ENCODE measurements at regions not wholly inside any gene's neighbourhood (a gene's known extent, or its start where the extent isn't known, plus 50 kb on each side); places are given as distances from the start of the nearest gene placed in this dataset.
"Not testable (repeated sequence)": the region's sequence is repeated elsewhere in the genome, so short reads cannot be mapped to it uniquely, and the experiment has no call there.

DNA sequence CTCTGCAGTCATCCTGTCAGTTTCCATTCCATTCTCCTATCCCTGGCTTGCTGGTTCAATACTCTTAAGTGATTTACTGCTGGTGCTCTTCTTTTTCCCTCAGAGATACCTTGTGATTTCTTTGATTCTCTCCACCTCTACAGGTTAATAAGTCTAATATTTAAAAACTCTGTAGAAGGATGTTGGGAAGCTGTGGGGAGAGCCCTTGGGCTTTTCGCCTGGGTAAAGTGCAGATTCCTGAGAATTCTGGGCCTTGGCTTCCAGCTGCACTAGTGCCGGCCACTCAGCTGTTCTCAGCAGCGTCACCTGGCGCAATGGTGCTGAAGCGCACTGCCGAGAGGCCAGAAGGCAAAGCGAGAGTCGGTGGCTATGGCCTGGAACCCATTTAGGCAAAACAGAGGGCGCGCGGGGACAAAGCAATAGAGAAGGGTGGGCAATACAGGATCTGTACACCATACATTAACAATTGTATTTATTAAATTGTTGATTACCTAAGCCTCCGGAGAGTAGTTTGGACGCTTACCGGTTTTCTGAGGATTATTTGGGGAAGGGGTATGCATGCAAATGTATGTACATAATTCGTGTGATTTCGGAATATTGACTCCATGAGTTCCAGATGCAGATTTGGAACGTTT is 130.3 kb downstream of the PPIAL4A start:
- H3K27ac ChIP-seq (ENCODE audit: low read depth, low read length, poor library complexity, severe bottlenecking); H3K9me3 ChIP-seq (ENCODE audit: low read length); H4K20me1 ChIP-seq (ENCODE audit: insufficient read depth, low read length); H3K79me2 ChIP-seq (ENCODE audit: insufficient read depth, low read length); H2AFZ ChIP-seq (ENCODE audit: low read length); H3K4me2 ChIP-seq (ENCODE audit: low read length); H3K9ac ChIP-seq (ENCODE audit: low read length); H3K27me3 ChIP-seq (ENCODE audit: insufficient read depth, low read length); H3F3A ChIP-seq (ENCODE audit: insufficient read depth, low read length); H3K9me2 ChIP-seq (ENCODE audit: low read depth, low read length); H3K36me3 ChIP-seq (ENCODE audit: insufficient read depth, low read length); H3K4me1 ChIP-seq (ENCODE audit: insufficient read depth, low read length, severe bottlenecking): not testable (repeated sequence)
- H3K4me3 ChIP-seq (ENCODE audit: low read depth, low read length, poor library complexity, severe bottlenecking) = peak overlapping the region; percentile 45
- peak; percentile 25 for TF ChIP-seq CTCF (IDR thresholded peaks at IDR 0.05; ENCODE audit: low read length)

DNA sequence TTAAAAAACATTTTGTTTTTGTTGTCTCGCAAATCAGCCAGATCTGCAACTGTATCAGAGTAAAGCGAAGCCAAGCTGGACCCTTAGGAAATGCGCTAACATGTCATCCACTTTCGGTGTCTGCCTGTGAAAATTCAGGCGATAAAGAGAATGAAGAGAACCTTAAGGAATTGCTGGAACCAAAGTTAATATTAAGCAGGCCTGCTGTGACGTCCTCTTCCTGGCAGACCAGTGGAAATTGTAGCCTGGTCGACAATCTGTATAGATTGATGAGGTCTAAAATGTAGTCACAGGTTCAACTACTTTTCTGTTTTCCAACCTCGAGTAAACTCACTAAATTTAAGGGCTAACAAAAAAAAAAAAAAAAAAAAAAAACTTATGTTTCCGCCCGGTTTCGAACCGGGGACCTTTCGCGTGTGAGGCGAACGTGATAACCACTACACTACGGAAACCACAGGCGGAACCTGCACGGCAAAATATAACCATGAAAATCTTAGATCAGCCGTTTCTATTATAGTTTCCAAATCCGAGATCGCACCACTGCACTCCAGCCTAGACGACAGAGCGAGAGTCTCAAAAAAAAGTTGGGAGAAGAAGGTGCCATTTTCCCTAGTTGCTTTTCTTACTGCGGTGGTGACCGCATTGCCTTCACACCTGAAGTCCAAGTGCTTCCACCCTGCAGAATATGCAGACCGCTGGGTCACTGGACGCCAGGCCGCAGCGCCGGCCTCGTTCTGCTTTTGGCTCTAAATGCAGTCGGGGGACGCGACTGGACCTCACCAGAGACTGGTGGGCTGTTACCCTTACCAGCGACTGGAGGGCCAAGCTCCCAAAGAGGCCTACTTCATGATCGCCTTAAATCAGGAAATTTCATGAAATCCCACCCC is 131.0 kb downstream of the PPIAL4A start:
- H2AFZ ChIP-seq (ENCODE audit: low read length); H4K20me1 ChIP-seq (ENCODE audit: insufficient read depth, low read length); H3K27me3 ChIP-seq (ENCODE audit: insufficient read depth, low read length); H3K36me3 ChIP-seq (ENCODE audit: insufficient read depth, low read length); H3K79me2 ChIP-seq (ENCODE audit: insufficient read depth, low read length); H3F3A ChIP-seq (ENCODE audit: insufficient read depth, low read length); H3K27ac ChIP-seq (ENCODE audit: low read depth, low read length, poor library complexity, severe bottlenecking); H3K9me2 ChIP-seq (ENCODE audit: low read depth, low read length); H3K9me3 ChIP-seq (ENCODE audit: low read length); H3K9ac ChIP-seq (ENCODE audit: low read length); H3K4me1 ChIP-seq (ENCODE audit: insufficient read depth, low read length, severe bottlenecking): not testable (repeated sequence)
- Histone ChIP-seq H3K4me2 (ENCODE audit: low read length) (peak overlapping the region; percentile 63), H3K4me3 (ENCODE audit: low read depth, low read length, poor library complexity, severe bottlenecking) (peak overlapping the region; percentile 60)

GRCh38 chr1:121021716-121022115 is 132.1 kb downstream of the PPIAL4A start:
- peak overlapping the region; percentile 60 for H3K4me3 ChIP-seq (ENCODE audit: low read depth, low read length, poor library complexity, severe bottlenecking)
- not testable (repeated sequence) for H3K9me3 ChIP-seq (ENCODE audit: low read length); H3K36me3 ChIP-seq (ENCODE audit: insufficient read depth, low read length)

GRCh38 chr1:121032878-121033494 is 143.4 kb downstream of the PPIAL4A start:
- H3K4me2 ChIP-seq (ENCODE audit: low read length); H3K36me3 ChIP-seq (ENCODE audit: insufficient read depth, low read length); H2AFZ ChIP-seq (ENCODE audit: low read length); H3K27ac ChIP-seq (ENCODE audit: low read depth, low read length, poor library complexity, severe bottlenecking); H3K9ac ChIP-seq (ENCODE audit: low read length); H3K27me3 ChIP-seq (ENCODE audit: insufficient read depth, low read length); H3K4me3 ChIP-seq (ENCODE audit: low read depth, low read length, poor library complexity, severe bottlenecking); H3F3A ChIP-seq (ENCODE audit: insufficient read depth, low read length); H3K9me2 ChIP-seq (ENCODE audit: low read depth, low read length); H4K20me1 ChIP-seq (ENCODE audit: insufficient read depth, low read length); H3K4me1 ChIP-seq (ENCODE audit: insufficient read depth, low read length, severe bottlenecking); H3K79me2 ChIP-seq (ENCODE audit: insufficient read depth, low read length); H3K9me3 ChIP-seq (ENCODE audit: low read length): not testable (repeated sequence)

More at GRCh38 chr1:121021716-121022115, 132.1 kb downstream of the PPIAL4A start:
- not testable (repeated sequence) for H3K79me2 ChIP-seq (ENCODE audit: insufficient read depth, low read length); H3F3A ChIP-seq (ENCODE audit: insufficient read depth, low read length); H3K27me3 ChIP-seq (ENCODE audit: insufficient read depth, low read length); H3K27ac ChIP-seq (ENCODE audit: low read depth, low read length, poor library complexity, severe bottlenecking); H4K20me1 ChIP-seq (ENCODE audit: insufficient read depth, low read length); H3K9ac ChIP-seq (ENCODE audit: low read length); H2AFZ ChIP-seq (ENCODE audit: low read length); H3K9me2 ChIP-seq (ENCODE audit: low read depth, low read length); H3K4me1 ChIP-seq (ENCODE audit: insufficient read depth, low read length, severe bottlenecking)
- H3K4me2 ChIP-seq (ENCODE audit: low read length) = peak overlapping the region; percentile 63; the same call in 1 of the 2 replicates

DNA sequence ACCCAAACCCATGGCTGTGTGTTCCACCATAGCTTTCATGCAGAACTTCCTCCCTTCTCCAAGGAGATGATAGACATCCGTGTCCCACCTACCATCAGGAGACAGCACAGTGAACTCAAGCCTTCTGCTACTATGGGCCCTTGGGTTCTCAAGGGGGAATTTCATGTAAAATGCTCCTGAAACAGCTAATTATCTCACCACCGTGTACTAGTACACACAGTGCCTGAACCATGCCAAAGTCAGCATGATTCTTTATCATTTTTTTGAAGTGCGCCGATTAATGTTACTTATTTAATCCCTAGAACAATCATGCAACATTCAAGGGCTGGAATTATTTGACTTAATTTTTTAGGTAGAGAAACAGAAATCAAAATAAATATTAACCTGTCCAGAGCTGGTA is 147.2 kb downstream of the PPIAL4A start:
- H3K27me3 ChIP-seq (ENCODE audit: insufficient read depth, low read length); H3K36me3 ChIP-seq (ENCODE audit: insufficient read depth, low read length); H3K4me3 ChIP-seq (ENCODE audit: low read depth, low read length, poor library complexity, severe bottlenecking); H3K79me2 ChIP-seq (ENCODE audit: insufficient read depth, low read length); H3K4me1 ChIP-seq (ENCODE audit: insufficient read depth, low read length, severe bottlenecking); H2AFZ ChIP-seq (ENCODE audit: low read length); H3F3A ChIP-seq (ENCODE audit: insufficient read depth, low read length); H3K9me3 ChIP-seq (ENCODE audit: low read length); H3K9ac ChIP-seq (ENCODE audit: low read length); H3K4me2 ChIP-seq (ENCODE audit: low read length); H4K20me1 ChIP-seq (ENCODE audit: insufficient read depth, low read length); H3K9me2 ChIP-seq (ENCODE audit: low read depth, low read length); H3K27ac ChIP-seq (ENCODE audit: low read depth, low read length, poor library complexity, severe bottlenecking): not testable (repeated sequence)

- not testable (repeated sequence) for H3K27ac ChIP-seq (ENCODE audit: low read depth, low read length, poor library complexity, severe bottlenecking); H3K4me3 ChIP-seq (ENCODE audit: low read depth, low read length, poor library complexity, severe bottlenecking); H3K79me2 ChIP-seq (ENCODE audit: insufficient read depth, low read length); H3K27me3 ChIP-seq (ENCODE audit: insufficient read depth, low read length); H2AFZ ChIP-seq (ENCODE audit: low read length); H3K36me3 ChIP-seq (ENCODE audit: insufficient read depth, low read length); H3F3A ChIP-seq (ENCODE audit: insufficient read depth, low read length); H3K9me3 ChIP-seq (ENCODE audit: low read length); H3K9ac ChIP-seq (ENCODE audit: low read length); H3K4me1 ChIP-seq (ENCODE audit: insufficient read depth, low read length, severe bottlenecking); H4K20me1 ChIP-seq (ENCODE audit: insufficient read depth, low read length); H3K9me2 ChIP-seq (ENCODE audit: low read depth, low read length); H3K4me2 ChIP-seq (ENCODE audit: low read length)
Measured at GRCh38 chr1:121040974-121041373, 143.2 kb downstream of the FAM72B start.
